HepG2 (cell line): ENCODE measurements at regions not wholly inside any gene's neighbourhood (a gene's known extent, or its start where the extent isn't known, plus 50 kb on each side); places are given as distances from the start of the nearest gene placed in this dataset.

ENCODE experiments used
- ATAC-seq: fragments of 200-7000 bp; cut with Tn5 transposase; 3 replicates; pipeline ENCODE4 v1.9.1; 2020; ENCODE audit warnings: mild to moderate bottlenecking, moderate library complexity
- BruUV-seq: library from RNA; stranded (reverse); fragments of 400-500 nt; replicated peaks from 2 replicates; lab custom pipeline; 2021; lab: Mats Ljungman, UMichigan
- CTCF ChIA-PET: fragments of 300-600 bp; formaldehyde crosslinking; extraction: SDS; loops from one replicate; lab custom pipeline; 2021; ENCODE audit warnings: low total read pairs, inconsistent platforms, low intra/inter-chr PET ratio; lab: Yijun Ruan, JAX
- POLR2A ChIA-PET: fragments of 350-600 bp; sonication (Branson Sonifier 250); formaldehyde crosslinking; loops from one replicate; lab custom pipeline; 2020; ENCODE audit warnings: antibody characterized with exemption, inconsistent platforms; lab: Yijun Ruan, JAX
- DNase-seq: peaks from one replicate; pipeline ENCODE4 v3.0.0-alpha.2; 2015; ENCODE audit warnings: low spot score
- FAIRE-seq: peaks from 3 replicates; lab custom pipeline; 2011; peaks lifted over from hg19 to GRCh38; lab: Jason Lieb, UNC
- H2AFZ ChIP-seq: one replicate; pipeline ENCODE4 v1.6.1; 2011; ENCODE audit warnings: low read length, inconsistent platforms
- H3K27ac ChIP-seq: fragments of 300-600 bp; 3 replicates; pipeline ENCODE4 v1.8.0; 2011; ENCODE audit warnings: mixed run types, mild to moderate bottlenecking, mixed read lengths, low read length, inconsistent platforms; ENCODE audit not compliant: insufficient read depth; ENCODE audit errors: extremely low read length
- H3K27me3 ChIP-seq, 2 experiments: fragments of 200-600 bp in 1 of 2; 2 replicates in 1 of 2; 3 replicates in 1 of 2; pipeline versions ENCODE4 v1.6.0 to v1.8.0; 2011; ENCODE audit warnings: low read length in 2 of 2, mild to moderate bottlenecking in 2 of 2, moderate library complexity in 2 of 2, inconsistent platforms in 1 of 2; ENCODE audit not compliant: insufficient read depth in 2 of 2, control insufficient read depth in 1 of 2
- H3K36me3 ChIP-seq, 2 experiments: fragments of 200-600 bp in 1 of 2; replicated peaks in 1 of 2; 2 replicates in 1 of 2; 3 replicates in 1 of 2; pipeline versions ENCODE4 v1.5.1 to v1.8.0; 2011; ENCODE audit warnings: low read length in 2 of 2, inconsistent platforms in 1 of 2; ENCODE audit not compliant: insufficient read depth in 2 of 2, control insufficient read depth in 1 of 2
- H3K4me1 ChIP-seq: 2 replicates; pipeline ENCODE4 v1.5.1; 2012; ENCODE audit warnings: low read length, inconsistent platforms; ENCODE audit not compliant: insufficient read depth
- H3K4me2 ChIP-seq: 2 replicates; pipeline ENCODE4 v1.6.0; 2011; ENCODE audit warnings: low read depth, low read length, inconsistent platforms
- H3K4me3 ChIP-seq, 3 experiments: fragments of 200-600 bp in 1 of 3; sonication (generic), shearing (Covaris generic) in 1 of 3; replicated peaks in 1 of 3; 2 replicates each; pipeline ENCODE4 v1.5.1; 2011 to 2016; ENCODE audit warnings: low read length in 3 of 3, inconsistent platforms in 2 of 3, low read depth in 2 of 3, mild to moderate bottlenecking in 2 of 3, control low read depth in 1 of 3, mixed read lengths in 1 of 3; ENCODE audit not compliant: insufficient read depth in 1 of 3
- H3K79me2 ChIP-seq: one replicate; pipeline ENCODE4 v1.6.1; 2011; ENCODE audit warnings: low read length, inconsistent platforms; ENCODE audit not compliant: insufficient read depth
- H3K9ac ChIP-seq: 2 replicates; pipeline ENCODE4 v1.6.0; 2011; ENCODE audit warnings: mild to moderate bottlenecking, low read depth, low read length, inconsistent platforms; ENCODE audit not compliant: insufficient read depth
- H3K9me3 ChIP-seq: 2 replicates; pipeline ENCODE4 v1.5.1; 2012; ENCODE audit warnings: mild to moderate bottlenecking, low read length
- H4K20me1 ChIP-seq: 2 replicates; pipeline ENCODE4 v1.6.0; 2011; ENCODE audit warnings: inconsistent platforms, mild to moderate bottlenecking, low read length, moderate library complexity; ENCODE audit not compliant: insufficient read depth
- ATRX ChIP-seq: sonication (generic); formaldehyde crosslinking; IDR thresholded peaks from 2 replicates; pipeline ENCODE4 v1.4.0; 2020; ENCODE audit warnings: missing genetic modification reagents, borderline replicate concordance
- HNRNPLL ChIP-seq: fragments of 200-400 bp; formaldehyde crosslinking; IDR thresholded peaks from 2 replicates; pipeline ENCODE4 v1.6.1; 2017; ENCODE audit warnings: mild to moderate bottlenecking, low read depth, low read length; ENCODE audit not compliant: poor library complexity, severe bottlenecking
- IKZF4 ChIP-seq: sonication (generic); formaldehyde crosslinking; IDR thresholded peaks from 2 replicates; pipeline ENCODE4 v1.5.1; 2020; ENCODE audit warnings: borderline replicate concordance, mild to moderate bottlenecking, low read depth, missing genetic modification reagents; ENCODE audit errors: not compliant biosample characterization
- JDP2 ChIP-seq: sonication (generic); formaldehyde crosslinking; IDR thresholded peaks from 2 replicates; pipeline ENCODE4 v1.8.1; 2022; ENCODE audit warnings: missing genetic modification reagents, borderline replicate concordance
- NAIF1 ChIP-seq: sonication (generic); formaldehyde crosslinking; IDR thresholded peaks from 2 replicates; pipeline ENCODE4 v1.5.0; 2020; ENCODE audit warnings: mild to moderate bottlenecking, missing genetic modification reagents, borderline replicate concordance
- PATZ1 ChIP-seq: sonication (generic); formaldehyde crosslinking; IDR thresholded peaks from 2 replicates; pipeline ENCODE4 v1.4.0; 2020; ENCODE audit warnings: missing genetic modification reagents
- SMYD3 ChIP-seq: sonication (generic); formaldehyde crosslinking; IDR thresholded peaks from 2 replicates; pipeline ENCODE4 v1.8.1; 2023; ENCODE audit warnings: mild to moderate bottlenecking, missing genetic modification reagents
- TP53 ChIP-seq: sonication (generic); formaldehyde crosslinking; conservative IDR thresholded peaks from 2 replicates; pipeline ENCODE4 v1.4.0; 2020; ENCODE audit warnings: missing genetic modification reagents
- WIZ ChIP-seq: sonication (generic); formaldehyde crosslinking; IDR thresholded peaks from 2 replicates; pipeline ENCODE4 v1.5.1; 2020; ENCODE audit warnings: mild to moderate bottlenecking, missing genetic modification reagents
- XBP1 ChIP-seq: sonication (generic); formaldehyde crosslinking; IDR thresholded peaks from 2 replicates; pipeline ENCODE4 v1.5.0; 2020; ENCODE audit warnings: missing genetic modification reagents
- ZNF552 ChIP-seq: sonication (generic); formaldehyde crosslinking; IDR thresholded peaks from 2 replicates; pipeline ENCODE4 v1.9.0; 2022; ENCODE audit warnings: missing genetic modification reagents, mild to moderate bottlenecking, borderline replicate concordance
- in situ Hi-C: cut with HindIII; loops from 2 replicates; pipeline ENCODE4 v1.10.0; 2017; ENCODE audit warnings: low pct_unique_long_range_greater_than_20kb; ENCODE audit not compliant: extremely low pct_ligation_motif_present
- intact Hi-C: fragments of 100-400 bp; cut with micrococcal nuclease; formaldehyde crosslinking; loops from one replicate; pipeline ENCODE4 v1.10.0; 2022; ENCODE audit not compliant: unreplicated experiment
- TF ChIP-seq, protein P1 (sequence below): sonication (generic); formaldehyde crosslinking; IDR thresholded peaks from 2 replicates; pipeline ENCODE4 v1.4.0; 2020; ENCODE audit warnings: missing genetic modification reagents, borderline replicate concordance

GRCh38 chr4:26214994-26215393 lies 105.8 kb upstream of the RBPJ start:
- CTCF ChIA-PET: no interaction called here
- Histone ChIP-seq H3K4me3 (no peak overlapping the region), H3K36me3 (no peaks in the 10 kb centered on the region), H3K4me1 (peaks cover 13% of the 10 kb centered on the region; the same call in 1 of the 2 replicates), H3K27ac (no peak overlapping the region), H3K79me2 (no peaks in the 10 kb centered on the region), H4K20me1 (no peaks in the 10 kb centered on the region), H3K27me3 (peaks cover 0 to 11% of the 10 kb centered on the region in 2 experiments; a peak in 1 of 5 replicates), H3K9ac (no peak overlapping the region), H3K4me2 (no peak overlapping the region), H2AFZ (no peak overlapping the region), H3K9me3 (no peaks in the 10 kb centered on the region)
- TF ChIP-seq ZNF552 (CRISPR knock-in tag) (no peak), TP53 (CRISPR knock-in tag) (no peak), WIZ (CRISPR knock-in tag) (no peak), SMYD3 (CRISPR knock-in tag) (no peak), ATRX (CRISPR knock-in tag) (no peak), JDP2 (CRISPR knock-in tag) (no peak), XBP1 (CRISPR knock-in tag) (no peak), NAIF1 (no peak), IKZF4 (CRISPR knock-in tag) (no peak), PATZ1 (CRISPR knock-in tag) (no peak), HNRNPLL (no peak)
- TF ChIP-seq, protein P1, sequence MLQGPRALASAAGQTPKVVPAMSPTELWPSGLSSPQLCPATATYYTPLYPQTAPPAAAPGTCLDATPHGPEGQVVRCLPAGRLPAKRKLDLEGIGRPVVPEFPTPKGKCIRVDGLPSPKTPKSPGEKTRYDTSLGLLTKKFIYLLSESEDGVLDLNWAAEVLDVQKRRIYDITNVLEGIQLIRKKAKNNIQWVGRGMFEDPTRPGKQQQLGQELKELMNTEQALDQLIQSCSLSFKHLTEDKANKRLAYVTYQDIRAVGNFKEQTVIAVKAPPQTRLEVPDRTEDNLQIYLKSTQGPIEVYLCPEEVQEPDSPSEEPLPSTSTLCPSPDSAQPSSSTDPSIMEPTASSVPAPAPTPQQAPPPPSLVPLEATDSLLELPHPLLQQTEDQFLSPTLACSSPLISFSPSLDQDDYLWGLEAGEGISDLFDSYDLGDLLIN: no peak
- no TSS peak for BruUV-seq
- FAIRE-seq (no peak), DNase-seq (no peak), ATAC-seq (no peak)
- POLR2A ChIA-PET: no interaction called here
- intact Hi-C loops: no loop called here
- in situ Hi-C loops: no loop called here
